ENCODE measurements at regions not wholly inside any gene's neighbourhood (a gene's known extent, or its start where the extent isn't known, plus 50 kb on each side); places are given as distances from the start of the nearest gene placed in this dataset.

GRCh38 chr6:160853946-160854345, 137.6 kb upstream of the MAP3K4 start (continued):
- TF ChIP-seq IRF3 (IDR thresholded peaks at IDR 0.05): no peak
- TF ChIP-seq ZBED1 (IDR thresholded peaks at IDR 0.05; ENCODE audit: borderline replicate concordance): no peak
- no peak for TF ChIP-seq E2F8 (IDR thresholded peaks at IDR 0.05; ENCODE audit: low read depth, partially characterized antibody)

- Histone ChIP-seq H3K36me3 (ENCODE audit: control insufficient read depth in 2 of 2, insufficient read depth in 2 of 2, low read length in 1 of 2) (no peaks in the 10 kb centered on the region), H3K4me3 (no peak overlapping the region), H3K4me1 (ENCODE audit: control insufficient read depth, insufficient read depth, low read length) (no peaks in the 10 kb centered on the region), H3K9me3 (replicated peaks; ENCODE audit: control insufficient read depth, insufficient read depth, low read length) (no peaks in the 10 kb centered on the region; the same call in 2 of the 3 replicates), H3K9ac (ENCODE audit: control insufficient read depth, insufficient read depth, low read length) (no peak overlapping the region), H2AFZ (ENCODE audit: control insufficient read depth, low read depth, low read length) (no peak overlapping the region), H3K4me2 (ENCODE audit: control insufficient read depth, insufficient read depth) (no peak overlapping the region), H3K79me2 (ENCODE audit: control insufficient read depth, insufficient read depth, low read length) (no peaks in the 10 kb centered on the region), H3K27ac (ENCODE audit: control insufficient read depth, insufficient read depth) (no peak overlapping the region), H3K27me3 (replicated peaks in 1 of 2; ENCODE audit: control insufficient read depth in 2 of 2, insufficient read depth in 2 of 2, low read length in 1 of 2) (no peaks in the 10 kb centered on the region), H4K20me1 (ENCODE audit: control insufficient read depth, insufficient read depth) (no peaks in the 10 kb centered on the region)
- FAIRE-seq: no peak
- in situ Hi-C loops (cut with MboI) (no loop called here), intact Hi-C loops (cut with micrococcal nuclease; ENCODE audit: unreplicated experiment) (no loop called here)
- ChIA-PET POLR2A (no interaction called here), RAD21 (ENCODE audit: unreplicated experiment) (no interaction called here), SMC1A (ENCODE audit: uncharacterized antibody, unreplicated experiment) (interaction anchor here (0.6 kb wide), 1 partner anchor 35 kb away, joined by 3 read pairs; no protein-coding TSS in a partner anchor), CTCF (no interaction called here)
- 60% methylated on average over 3 of the region's 3 CpGs for WGBS (ENCODE audit: insufficient coverage, insufficient replicate concordance, low lambda C conversion rate, missing lambda C conversion rate)
- no peak for ATAC-seq
- BruUV-seq (replicated peaks): no TSS peak
- no peak for DNase-seq (ENCODE audit: low read depth, low spot score)
- TF ChIP-seq ETV6 (conservative IDR thresholded peaks at IDR 0.05 in 1 of 2, IDR thresholded peaks at IDR 0.05 in 1 of 2; ENCODE audit: borderline replicate concordance in 1 of 2, low read depth in 1 of 2) (no peak), TCF12 (IDR thresholded peaks at IDR 0.05; ENCODE audit: low read depth, low read length) (no peak), NRF1 (conservative IDR thresholded peaks at IDR 0.05; ENCODE audit: low read depth, low read length) (no peak), RCOR1 (conservative IDR thresholded peaks at IDR 0.05; ENCODE audit: low read depth, low read length) (no peak), MLLT1 (IDR thresholded peaks at IDR 0.05) (no peak), SMC3 (IDR thresholded peaks at IDR 0.05; ENCODE audit: borderline replicate concordance, low read length) (no peak), SREBF1 (IDR thresholded peaks at IDR 0.05; ENCODE audit: low read length) (no peak), LARP7 (IDR thresholded peaks at IDR 0.05) (no peak), YY1 (IDR thresholded peaks at IDR 0.05; ENCODE audit: low read depth, low read length) (no peak), ATF7 (IDR thresholded peaks at IDR 0.05; ENCODE audit: low read depth) (no peak), NKRF (conservative IDR thresholded peaks at IDR 0.05) (no peak)
Measured at GRCh38 chr6:160858886-160859285, 132.7 kb upstream of the MAP3K4 start.

All from GM12878 (cell line).